Central memory CD8-positive, alpha-beta T cell (primary cell): ENCODE measurements at regions not wholly inside any gene's neighbourhood (a gene's known extent, or its start where the extent isn't known, plus 50 kb on each side); places are given as distances from the start of the nearest gene placed in this dataset.

ENCODE experiments used
- ATAC-seq: fragments of 150-1000 bp; cut with Tn5 transposase; replicated peaks from 2 replicates; pipeline ENCODE4 v1.10.0; 2022; ENCODE audit warnings: mild to moderate bottlenecking, moderate FRiP score, moderate number of reproducible peaks; ENCODE audit not compliant: poor library complexity, severe bottlenecking; ENCODE audit errors: extremely low read depth
- DNase-seq, 2 donors: peaks; one replicate each; pipeline ENCODE4 v3.0.0; 2021; ENCODE audit warnings: low spot score in 2 of 2
- H3K27ac Mint-ChIP-seq: one replicate; pipeline ENCODE4 v1.8.0; 2022; ENCODE audit warnings: low read depth, mild to moderate bottlenecking, moderate library complexity, mixed read lengths
- H3K27me3 Mint-ChIP-seq: one replicate; pipeline ENCODE4 v1.8.0; 2022; ENCODE audit warnings: mixed read lengths
- H3K36me3 Mint-ChIP-seq: one replicate; pipeline ENCODE4 v1.8.0; 2022; ENCODE audit warnings: mild to moderate bottlenecking, moderate library complexity, mixed read lengths; ENCODE audit not compliant: insufficient read depth
- H3K4me1 Mint-ChIP-seq: one replicate; pipeline ENCODE4 v1.8.0; 2022; ENCODE audit warnings: mixed read lengths
- H3K4me3 Mint-ChIP-seq: one replicate; pipeline ENCODE4 v1.8.0; 2022; ENCODE audit warnings: mild to moderate bottlenecking, moderate library complexity, mixed read lengths
- H3K9me3 Mint-ChIP-seq: one replicate; pipeline ENCODE4 v1.8.0; 2022; ENCODE audit warnings: mixed read lengths

DNA sequence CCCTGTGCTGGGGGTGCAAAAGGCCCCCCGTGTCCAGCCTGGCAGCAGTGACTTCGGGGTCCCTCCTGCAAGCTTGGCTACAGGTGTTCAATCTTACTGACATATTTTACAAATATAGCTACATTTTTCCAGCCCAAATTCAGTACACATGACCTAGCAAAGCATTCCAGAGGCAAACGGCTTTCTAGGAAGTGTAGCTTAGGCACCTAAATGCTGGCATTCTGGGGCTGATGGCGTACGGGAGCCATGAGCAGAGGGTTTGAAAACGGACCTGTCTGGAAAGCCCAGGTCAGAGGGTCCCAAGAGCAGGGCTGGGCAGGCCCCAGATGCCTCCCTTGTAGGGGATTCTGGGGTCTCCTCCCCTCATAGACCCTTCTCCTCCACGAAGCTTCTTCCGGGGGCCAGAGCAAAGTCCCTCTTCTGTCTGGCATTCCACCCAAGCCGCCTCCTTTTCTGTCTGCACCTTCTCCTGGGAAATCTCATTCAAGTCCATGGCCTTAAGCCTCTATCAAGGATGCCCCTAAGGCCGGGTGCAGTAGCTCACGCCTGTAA lies 63.3 kb upstream of the ASAP2 start:
- Mint-ChIP-seq H3K27me3 (peaks cover 40% of the 10 kb centered on the region), H3K27ac (no peak overlapping the region), H3K4me1 (peaks cover 5% of the 10 kb centered on the region), H3K4me3 (no peak overlapping the region), H3K36me3 (no peaks in the 10 kb centered on the region), H3K9me3 (no peaks in the 10 kb centered on the region)
- DNase-seq (no peak), ATAC-seq (no peak)

DNA sequence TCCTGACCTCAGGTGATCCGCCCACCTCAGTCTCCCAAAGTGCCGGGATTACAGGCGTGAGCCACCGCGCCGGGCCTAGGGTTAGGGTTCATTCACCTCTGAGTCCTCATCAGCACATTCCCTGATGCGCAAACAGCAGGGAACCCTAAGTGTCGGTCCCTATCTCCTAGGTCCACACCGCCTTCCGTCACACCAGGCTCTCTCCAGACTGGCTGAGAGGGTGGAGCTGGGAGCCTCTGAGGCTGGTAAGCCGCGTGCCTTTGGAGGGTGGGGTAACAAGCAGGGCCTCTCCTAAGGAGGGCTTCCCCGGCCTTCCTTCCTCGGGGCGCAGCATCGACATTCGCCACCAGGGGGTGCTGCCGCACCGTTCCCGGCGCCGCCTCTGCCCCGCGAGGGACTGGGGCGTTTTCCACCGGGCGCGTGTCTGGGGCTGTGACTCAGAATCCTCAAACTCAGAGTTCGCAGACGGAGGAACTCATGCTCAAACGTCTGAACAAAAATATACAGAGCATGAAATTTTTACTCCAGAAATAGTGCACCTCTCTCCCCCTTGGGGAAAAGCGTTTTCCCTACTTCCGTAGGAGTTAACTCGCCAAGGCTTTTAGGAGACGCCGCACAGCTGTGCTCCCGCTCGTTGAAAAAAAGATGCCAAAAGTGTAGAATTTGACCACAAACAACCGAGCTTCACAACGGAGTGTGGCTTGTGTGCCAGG lies 63.9 kb upstream of the ASAP2 start:
- peaks cover 33% of the 10 kb centered on the region for H3K27me3 Mint-ChIP-seq
- H3K27ac Mint-ChIP-seq = no peak overlapping the region
- no peaks in the 10 kb centered on the region for H3K9me3 Mint-ChIP-seq
- peaks cover 5% of the 10 kb centered on the region for H3K4me1 Mint-ChIP-seq
- no peaks in the 10 kb centered on the region for H3K36me3 Mint-ChIP-seq
- ATAC-seq (peak; percentile 62), DNase-seq (peak; percentile 69 to 75)
- H3K4me3 Mint-ChIP-seq = no peak overlapping the region

GRCh38 chr2:9141706-9142460 lies 64.7 kb upstream of the ASAP2 start:
- ATAC-seq (no peak), DNase-seq (no peak)
- H3K36me3 Mint-ChIP-seq = no peaks in the 10 kb centered on the region
- no peaks in the 10 kb centered on the region for H3K9me3 Mint-ChIP-seq
- H3K27me3 Mint-ChIP-seq = peaks cover 25% of the 10 kb centered on the region
- H3K4me3 Mint-ChIP-seq = no peak overlapping the region
- no peak overlapping the region for H3K27ac Mint-ChIP-seq
- peaks cover 5% of the 10 kb centered on the region for H3K4me1 Mint-ChIP-seq

- Mint-ChIP-seq H3K4me1 (no peaks in the 10 kb centered on the region), H3K27ac (no peak overlapping the region)
- ATAC-seq = no peak
These were observed 65.4 kb upstream of the ASAP2 start for GRCh38 chr2:9141091-9141667.

DNA sequence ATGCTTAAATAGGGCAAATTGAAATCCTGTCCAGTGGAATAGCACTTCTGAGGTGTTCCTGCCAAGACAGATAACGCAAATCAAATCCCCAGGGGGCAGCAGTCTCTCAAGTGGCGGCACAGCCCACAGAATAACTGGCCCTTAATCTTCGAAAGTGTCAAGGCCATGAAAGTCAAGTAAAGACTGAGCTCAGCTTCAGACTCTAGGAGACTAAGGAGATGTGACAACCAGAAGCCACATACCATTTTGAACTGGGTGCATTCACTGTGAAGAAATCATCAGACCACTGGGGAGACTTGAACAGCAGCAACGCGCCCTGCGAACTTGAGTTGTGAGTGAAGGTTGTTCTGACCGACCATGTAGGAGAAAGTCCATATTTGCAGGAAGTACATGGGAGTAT lies 66.0 kb upstream of the ASAP2 start:
- H3K4me3 Mint-ChIP-seq = no peak overlapping the region
- H3K9me3 Mint-ChIP-seq = no peaks in the 10 kb centered on the region
- peaks cover 13% of the 10 kb centered on the region for H3K27me3 Mint-ChIP-seq
- no peaks in the 10 kb centered on the region for H3K36me3 Mint-ChIP-seq
- H3K27ac Mint-ChIP-seq = no peak overlapping the region
- ATAC-seq (no peak), DNase-seq (no peak)
- H3K4me1 Mint-ChIP-seq = no peaks in the 10 kb centered on the region

More at GRCh38 chr2:9141091-9141667, 65.4 kb upstream of the ASAP2 start:
- Mint-ChIP-seq H3K4me3 (no peak overlapping the region), H3K27me3 (peaks cover 18% of the 10 kb centered on the region), H3K36me3 (no peaks in the 10 kb centered on the region), H3K9me3 (no peaks in the 10 kb centered on the region)
- no peak for DNase-seq

- no peak for ATAC-seq
- DNase-seq = peak; percentile 25 to 44
These were observed 66.8 kb upstream of the ASAP2 start for GRCh38 chr2:9139491-9140443.

GRCh38 chr2:9137379-9138150 lies 69.0 kb upstream of the ASAP2 start:
- ATAC-seq (no peak), DNase-seq (no peak)
- H3K27me3 Mint-ChIP-seq = peaks cover 33% of the 10 kb centered on the region
- H3K27ac Mint-ChIP-seq = no peak overlapping the region
- no peaks in the 10 kb centered on the region for H3K36me3 Mint-ChIP-seq
- H3K4me1 Mint-ChIP-seq = no peaks in the 10 kb centered on the region
- peaks cover 6% of the 10 kb centered on the region for H3K9me3 Mint-ChIP-seq
- no peak overlapping the region for H3K4me3 Mint-ChIP-seq

More at GRCh38 chr2:9139491-9140443, 66.8 kb upstream of the ASAP2 start:
- no peak overlapping the region for H3K4me3 Mint-ChIP-seq
- H3K9me3 Mint-ChIP-seq = no peaks in the 10 kb centered on the region
- no peak overlapping the region for H3K27ac Mint-ChIP-seq
- no peaks in the 10 kb centered on the region for H3K36me3 Mint-ChIP-seq
- no peaks in the 10 kb centered on the region for H3K4me1 Mint-ChIP-seq
- H3K27me3 Mint-ChIP-seq = peaks cover 15% of the 10 kb centered on the region

- ATAC-seq (no peak), DNase-seq (no peak)
- Mint-ChIP-seq H3K36me3 (no peaks in the 10 kb centered on the region), H3K4me3 (no peak overlapping the region), H3K9me3 (peaks cover 6% of the 10 kb centered on the region), H3K27me3 (peaks cover 33% of the 10 kb centered on the region), H3K27ac (no peak overlapping the region), H3K4me1 (no peaks in the 10 kb centered on the region)
These were observed 70.6 kb upstream of the ASAP2 start for GRCh38 chr2:9135822-9136558.

DNA sequence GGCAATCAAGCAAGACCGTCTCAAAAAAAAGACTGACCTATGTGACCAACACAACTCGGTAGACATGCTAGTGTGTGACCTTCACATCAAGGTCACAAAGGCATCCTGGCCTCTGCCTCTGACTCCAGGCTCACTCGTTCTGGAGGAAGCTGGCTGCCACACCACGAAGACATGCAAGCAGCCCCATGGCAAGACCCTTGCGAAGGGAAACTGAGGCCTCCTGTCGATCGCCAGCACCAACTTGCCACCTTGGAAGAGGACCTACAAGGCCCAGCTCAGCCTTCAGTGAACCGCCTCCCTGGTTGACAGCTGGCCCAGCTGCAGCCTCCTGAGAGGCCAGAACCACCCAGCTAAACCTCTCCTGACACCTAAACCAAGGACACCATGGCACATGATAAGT lies 79.3 kb upstream of the ASAP2 start:
- no peak for DNase-seq
- Mint-ChIP-seq H3K9me3 (peaks cover 6% of the 10 kb centered on the region), H3K27me3 (peaks cover 40% of the 10 kb centered on the region), H3K4me3 (no peak overlapping the region), H3K36me3 (no peaks in the 10 kb centered on the region), H3K27ac (no peak overlapping the region), H3K4me1 (no peaks in the 10 kb centered on the region)
- ATAC-seq = no peak

- no peak for DNase-seq
- no peaks in the 10 kb centered on the region for H3K36me3 Mint-ChIP-seq
- no peak for ATAC-seq
- H3K4me3 Mint-ChIP-seq = no peak overlapping the region
- peaks cover 6% of the 10 kb centered on the region for H3K9me3 Mint-ChIP-seq
- no peaks in the 10 kb centered on the region for H3K4me1 Mint-ChIP-seq
- no peak overlapping the region for H3K27ac Mint-ChIP-seq
- peaks cover 37% of the 10 kb centered on the region for H3K27me3 Mint-ChIP-seq
These were observed 80.1 kb upstream of the ASAP2 start for GRCh38 chr2:9126540-9126939.

DNA sequence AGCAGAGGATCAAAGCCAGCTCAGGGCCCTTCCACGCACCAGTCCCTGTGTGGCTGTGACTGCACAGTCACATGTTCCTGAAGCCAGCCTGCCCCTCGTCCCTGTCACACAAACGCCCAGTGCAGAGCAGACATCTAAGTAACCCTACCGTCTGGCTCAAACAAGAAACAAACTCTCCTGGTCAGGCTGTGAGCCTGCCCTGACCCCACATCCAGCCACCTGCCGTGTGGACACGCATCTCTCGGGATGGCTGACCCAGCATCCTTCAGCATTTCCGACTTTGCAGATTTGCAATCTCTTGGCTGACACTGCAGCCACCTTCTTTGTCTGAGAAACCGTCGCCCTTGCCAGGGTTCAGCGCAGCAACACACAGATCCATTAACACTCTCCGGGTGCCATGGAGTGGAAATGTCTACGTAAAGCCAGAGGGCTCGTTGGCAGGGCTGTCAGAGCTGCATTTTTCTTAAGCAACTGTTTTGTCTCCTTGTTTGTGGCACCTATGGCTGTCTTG lies 82.3 kb upstream of the ASAP2 start:
- peaks cover 26% of the 10 kb centered on the region for H3K27me3 Mint-ChIP-seq
- H3K36me3 Mint-ChIP-seq = no peaks in the 10 kb centered on the region
- ATAC-seq (no peak), DNase-seq (no peak)
- no peak overlapping the region for H3K4me3 Mint-ChIP-seq
- H3K4me1 Mint-ChIP-seq = no peaks in the 10 kb centered on the region
- peaks cover 6% of the 10 kb centered on the region for H3K9me3 Mint-ChIP-seq
- H3K27ac Mint-ChIP-seq = no peak overlapping the region
